RWPE1 (cell line): ENCODE measurements at regions not wholly inside any gene's neighbourhood (a gene's known extent, or its start where the extent isn't known, plus 50 kb on each side); places are given as distances from the start of the nearest gene placed in this dataset.

ENCODE experiments used
- CTCF ChIA-PET: fragments of 350-600 bp; sonication (Branson Sonifier 250); formaldehyde crosslinking; extraction: SDS; loops from one replicate; lab custom pipeline; 2021; lab: Yijun Ruan, JAX
- POLR2A ChIA-PET: fragments of 400-600 bp; formaldehyde crosslinking; extraction: SDS; loops from one replicate; lab custom pipeline; 2020; ENCODE audit warnings: antibody characterized with exemption; ENCODE audit not compliant: low non-redundant PET; lab: Yijun Ruan, JAX
- DNase-seq: peaks from one replicate; pipeline ENCODE4 v3.0.0; 2012; ENCODE audit warnings: low spot score
- H3K27ac ChIP-seq: fragments of 450-650 bp; 2 replicates; pipeline ENCODE4 v1.5.1; 2017
- TF ChIP-seq, protein P1 (sequence below): fragments of 450-650 bp; conservative IDR thresholded peaks from 2 replicates; pipeline ENCODE4 v1.5.1; 2017; ENCODE audit warnings: low read depth, mild to moderate bottlenecking

DNA sequence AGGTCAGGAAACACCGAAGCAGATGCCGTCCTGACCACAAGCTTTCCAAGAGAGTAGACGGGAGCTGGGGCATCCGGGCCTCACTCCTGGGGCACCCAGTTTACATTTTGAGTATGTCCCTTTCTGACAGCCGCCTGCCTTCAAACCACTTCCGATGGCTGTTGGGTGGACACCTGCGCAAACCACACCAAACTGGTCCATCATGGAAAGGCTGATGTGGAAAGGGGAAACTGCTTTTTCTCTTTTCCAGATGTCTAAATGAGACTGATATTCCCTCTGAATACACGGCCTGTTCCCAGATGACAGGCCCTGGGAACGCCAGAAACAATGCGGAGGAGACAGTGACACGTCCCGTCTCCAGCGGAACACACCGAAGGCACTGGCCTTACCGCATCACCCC lies 290.0 kb upstream of the SALL3 start:
- POLR2A ChIA-PET = no interaction called here
- no peak overlapping the region for H3K27ac ChIP-seq
- CTCF ChIA-PET = no interaction called here
- TF ChIP-seq, protein P1, sequence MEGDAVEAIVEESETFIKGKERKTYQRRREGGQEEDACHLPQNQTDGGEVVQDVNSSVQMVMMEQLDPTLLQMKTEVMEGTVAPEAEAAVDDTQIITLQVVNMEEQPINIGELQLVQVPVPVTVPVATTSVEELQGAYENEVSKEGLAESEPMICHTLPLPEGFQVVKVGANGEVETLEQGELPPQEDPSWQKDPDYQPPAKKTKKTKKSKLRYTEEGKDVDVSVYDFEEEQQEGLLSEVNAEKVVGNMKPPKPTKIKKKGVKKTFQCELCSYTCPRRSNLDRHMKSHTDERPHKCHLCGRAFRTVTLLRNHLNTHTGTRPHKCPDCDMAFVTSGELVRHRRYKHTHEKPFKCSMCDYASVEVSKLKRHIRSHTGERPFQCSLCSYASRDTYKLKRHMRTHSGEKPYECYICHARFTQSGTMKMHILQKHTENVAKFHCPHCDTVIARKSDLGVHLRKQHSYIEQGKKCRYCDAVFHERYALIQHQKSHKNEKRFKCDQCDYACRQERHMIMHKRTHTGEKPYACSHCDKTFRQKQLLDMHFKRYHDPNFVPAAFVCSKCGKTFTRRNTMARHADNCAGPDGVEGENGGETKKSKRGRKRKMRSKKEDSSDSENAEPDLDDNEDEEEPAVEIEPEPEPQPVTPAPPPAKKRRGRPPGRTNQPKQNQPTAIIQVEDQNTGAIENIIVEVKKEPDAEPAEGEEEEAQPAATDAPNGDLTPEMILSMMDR = no peak
- DNase-seq = no peak

DNA sequence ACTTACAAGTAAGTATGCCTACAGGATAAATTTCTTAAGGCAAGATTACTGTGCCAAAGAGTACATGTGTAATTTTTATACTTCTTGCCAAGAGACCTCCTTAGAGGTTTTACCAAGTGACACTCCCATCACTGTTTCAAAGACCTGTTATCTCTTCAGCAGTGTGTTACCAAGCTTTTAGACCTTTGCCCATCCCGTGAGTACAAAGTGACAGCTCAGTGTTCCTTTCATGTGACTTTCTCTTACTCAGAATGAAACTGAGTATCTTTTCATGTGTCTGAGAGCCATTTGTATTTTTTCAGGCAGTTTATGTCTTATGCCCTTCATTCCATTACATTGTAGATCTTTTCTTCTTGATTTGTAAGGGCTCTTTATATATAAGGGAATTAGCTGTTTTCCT lies 287.5 kb upstream of the SALL3 start:
- POLR2A ChIA-PET = no interaction called here

DNA sequence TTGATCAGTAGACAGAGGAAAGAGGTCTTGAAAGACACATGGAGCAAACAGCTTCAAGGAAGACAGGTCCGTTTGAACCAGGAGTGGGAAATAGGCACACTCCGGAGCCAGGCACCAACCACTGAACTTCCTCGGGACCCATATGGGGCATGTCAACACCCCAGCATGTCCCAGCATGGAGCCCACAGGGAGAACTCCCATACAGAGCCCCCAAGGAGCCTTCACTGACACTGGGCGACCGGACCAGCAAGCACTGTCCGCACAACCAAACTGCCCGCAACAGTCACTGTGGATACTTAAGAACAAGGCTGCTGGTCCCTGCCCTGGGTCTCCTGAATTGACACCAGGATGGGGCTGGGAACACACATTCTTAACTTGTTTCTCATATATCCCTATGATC lies 286.2 kb upstream of the SALL3 start:
- ChIA-PET POLR2A (no interaction called here), CTCF (interaction anchor here (0.6 kb wide), 2 partner anchors 249 to 748 kb away, joined by 4 to 5 read pairs; no protein-coding TSS in a partner anchor)
- TF ChIP-seq, protein P1 = no peak
- no peak for DNase-seq
- H3K27ac ChIP-seq = no peak overlapping the region

More for the DNA sequence above, 287.5 kb upstream of the SALL3 start:
- no peak for DNase-seq
- CTCF ChIA-PET = no interaction called here
- H3K27ac ChIP-seq = no peak overlapping the region
- TF ChIP-seq, protein P1 = no peak

DNA sequence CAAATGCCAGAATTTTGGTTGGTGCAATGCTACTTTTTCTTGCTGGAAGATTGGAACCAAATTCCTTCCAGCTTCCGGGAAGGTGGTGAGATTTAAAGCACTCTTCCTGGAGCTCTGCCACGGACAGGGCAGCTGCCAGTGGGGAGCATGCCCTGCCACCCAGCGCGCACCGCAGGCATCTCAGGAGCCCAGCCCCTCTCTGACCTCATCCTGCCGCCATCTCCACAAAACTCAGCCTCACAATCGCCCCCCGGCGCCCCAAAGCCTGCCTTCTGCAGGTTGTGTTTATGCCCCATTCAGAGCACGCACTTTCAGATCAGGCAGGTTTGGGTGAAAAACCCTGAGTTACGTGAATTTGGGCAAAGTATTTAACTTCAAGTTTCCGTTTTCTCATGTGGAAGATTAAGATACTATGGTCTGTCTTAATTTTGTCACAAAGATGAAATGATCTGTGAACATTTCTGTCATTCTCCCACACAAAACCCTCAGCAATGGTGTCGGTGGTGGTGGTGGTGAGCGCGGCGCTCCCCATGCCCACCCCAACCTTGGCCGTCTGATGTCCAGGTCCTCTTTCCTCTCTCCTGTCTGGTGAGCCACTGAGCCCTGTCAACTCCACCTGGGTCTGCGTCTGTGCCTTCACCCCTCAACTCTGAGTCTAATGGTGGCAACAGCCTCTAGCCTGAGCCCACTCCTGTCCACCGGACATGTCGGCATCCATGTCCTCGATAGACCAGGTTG lies 282.8 kb upstream of the SALL3 start:
- ChIA-PET POLR2A (no interaction called here), CTCF (no interaction called here)
- no peak overlapping the region for H3K27ac ChIP-seq

DNA sequence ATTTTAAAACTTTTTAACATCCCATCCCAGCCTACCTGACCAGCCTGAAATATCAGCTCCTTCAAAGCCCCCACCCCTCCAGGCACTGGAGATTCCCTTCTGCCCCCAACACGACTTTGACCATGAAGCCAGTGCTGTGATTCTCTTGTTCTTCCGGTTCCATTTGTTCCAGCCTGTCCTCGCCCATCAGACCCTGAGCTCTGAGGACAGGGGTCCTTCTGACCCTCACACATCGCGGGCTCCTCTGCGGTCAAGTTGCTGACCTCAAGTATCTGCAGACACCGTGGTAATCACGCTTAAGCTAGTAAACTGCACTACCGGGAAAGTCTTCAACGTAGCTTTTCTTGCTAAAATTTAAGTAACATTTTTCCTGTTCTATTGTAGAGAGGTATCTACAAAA lies 282.2 kb upstream of the SALL3 start:
- no peak overlapping the region for H3K27ac ChIP-seq
- DNase-seq = no peak
- ChIA-PET POLR2A (no interaction called here), CTCF (no interaction called here)
- TF ChIP-seq, protein P1 = no peak

More for the DNA sequence above, 282.8 kb upstream of the SALL3 start:
- DNase-seq = no peak
- TF ChIP-seq, protein P1 = no peak

DNA sequence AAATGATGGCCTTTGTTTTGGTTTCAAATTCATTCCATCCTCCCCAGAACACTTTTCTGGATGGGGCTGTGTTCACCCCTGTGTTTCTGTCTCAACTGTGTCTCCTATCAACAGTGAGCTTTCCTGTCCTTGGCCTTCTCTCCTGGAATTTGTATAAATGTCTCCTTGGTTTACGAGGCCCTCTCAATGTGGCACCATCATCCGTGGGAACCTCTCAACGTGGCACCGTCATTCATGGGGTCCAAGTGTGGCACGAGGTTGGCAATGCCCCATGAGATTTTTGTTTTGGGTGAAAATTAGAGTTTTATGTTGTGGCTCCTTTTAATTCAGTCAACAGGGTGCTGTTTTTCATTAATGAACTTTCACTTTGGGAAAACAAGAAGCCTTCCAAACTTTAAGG lies 280.7 kb upstream of the SALL3 start:
- ChIA-PET POLR2A (no interaction called here), CTCF (interaction anchor here (0.8 kb wide), 1 partner anchor 379 kb away, joined by 4 read pairs; no protein-coding TSS in a partner anchor)
- no peak for DNase-seq
- TF ChIP-seq, protein P1 = no peak
- H3K27ac ChIP-seq = no peak overlapping the region
